ENCODE measurements at regions not wholly inside any gene's neighbourhood (a gene's known extent, or its start where the extent isn't known, plus 50 kb on each side); places are given as distances from the start of the nearest gene placed in this dataset.

DNA sequence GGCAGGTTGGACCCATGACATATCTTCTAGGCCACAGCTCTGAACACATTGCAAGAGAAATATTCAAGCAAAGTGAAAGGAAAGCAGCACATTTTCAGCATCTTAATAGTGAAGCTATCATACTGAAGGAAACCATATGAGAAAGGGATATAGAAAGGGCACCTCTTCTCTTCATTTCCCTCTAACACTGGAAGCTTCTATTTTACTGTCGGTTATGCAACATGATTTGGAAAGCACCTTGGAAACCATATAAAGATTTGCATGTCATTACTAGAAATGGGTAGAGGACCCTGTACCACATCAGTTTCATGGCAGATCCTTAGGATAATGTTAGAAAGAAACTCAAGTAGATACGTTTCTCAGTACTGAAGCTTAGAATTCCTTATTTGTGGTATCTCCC, 70.5 kb upstream of the HMGN3 start:
- no peak for DNase-seq (ENCODE audit: extremely low read depth in 1 of 4, low spot score in 3 of 4)
- no peaks in the 10 kb centered on the region for H3K9me1 ChIP-seq (ENCODE audit: control insufficient read depth, insufficient read depth, low read length)
- ChIA-PET POLR2A (interaction anchor here (0.6 to 1.3 kb wide), 2 partner anchors 13 to 66 kb away, joined by 3 to 4 read pairs; no protein-coding TSS in a partner anchor), CTCF (ENCODE audit: low intra/inter-chr PET ratio) (no interaction called here)
- no peak for TF ChIP-seq ZSCAN29 (IDR thresholded peaks at IDR 0.05)
- no peak for TF ChIP-seq CEBPG (CRISPR knock-in tag; IDR thresholded peaks at IDR 0.05)
- TF ChIP-seq CEBPG (tag; conservative IDR thresholded peaks at IDR 0.05 in 1 of 2, IDR thresholded peaks at IDR 0.05 in 1 of 2) = no peak
- no peak for TF ChIP-seq YBX1 (IDR thresholded peaks at IDR 0.05)
- TF ChIP-seq, protein P1, sequence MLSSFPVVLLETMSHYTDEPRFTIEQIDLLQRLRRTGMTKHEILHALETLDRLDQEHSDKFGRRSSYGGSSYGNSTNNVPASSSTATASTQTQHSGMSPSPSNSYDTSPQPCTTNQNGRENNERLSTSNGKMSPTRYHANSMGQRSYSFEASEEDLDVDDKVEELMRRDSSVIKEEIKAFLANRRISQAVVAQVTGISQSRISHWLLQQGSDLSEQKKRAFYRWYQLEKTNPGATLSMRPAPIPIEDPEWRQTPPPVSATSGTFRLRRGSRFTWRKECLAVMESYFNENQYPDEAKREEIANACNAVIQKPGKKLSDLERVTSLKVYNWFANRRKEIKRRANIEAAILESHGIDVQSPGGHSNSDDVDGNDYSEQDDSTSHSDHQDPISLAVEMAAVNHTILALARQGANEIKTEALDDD (IDR thresholded peaks at IDR 0.05) = no peak
- TF ChIP-seq KHSRP (IDR thresholded peaks at IDR 0.05) = no peak
- no peak for TF ChIP-seq PYGO2 (tag; IDR thresholded peaks at IDR 0.05)
- TF ChIP-seq ESRRB (CRISPR knock-in tag; IDR thresholded peaks at IDR 0.05; ENCODE audit: borderline replicate concordance) = no peak
- no peak for TF ChIP-seq TEAD2 (tag; IDR thresholded peaks at IDR 0.05)
- no peak for TF ChIP-seq U2AF1 (optimal IDR thresholded peaks at IDR 0.05; ENCODE audit: low read depth, low read length)
- TF ChIP-seq, protein P2, sequence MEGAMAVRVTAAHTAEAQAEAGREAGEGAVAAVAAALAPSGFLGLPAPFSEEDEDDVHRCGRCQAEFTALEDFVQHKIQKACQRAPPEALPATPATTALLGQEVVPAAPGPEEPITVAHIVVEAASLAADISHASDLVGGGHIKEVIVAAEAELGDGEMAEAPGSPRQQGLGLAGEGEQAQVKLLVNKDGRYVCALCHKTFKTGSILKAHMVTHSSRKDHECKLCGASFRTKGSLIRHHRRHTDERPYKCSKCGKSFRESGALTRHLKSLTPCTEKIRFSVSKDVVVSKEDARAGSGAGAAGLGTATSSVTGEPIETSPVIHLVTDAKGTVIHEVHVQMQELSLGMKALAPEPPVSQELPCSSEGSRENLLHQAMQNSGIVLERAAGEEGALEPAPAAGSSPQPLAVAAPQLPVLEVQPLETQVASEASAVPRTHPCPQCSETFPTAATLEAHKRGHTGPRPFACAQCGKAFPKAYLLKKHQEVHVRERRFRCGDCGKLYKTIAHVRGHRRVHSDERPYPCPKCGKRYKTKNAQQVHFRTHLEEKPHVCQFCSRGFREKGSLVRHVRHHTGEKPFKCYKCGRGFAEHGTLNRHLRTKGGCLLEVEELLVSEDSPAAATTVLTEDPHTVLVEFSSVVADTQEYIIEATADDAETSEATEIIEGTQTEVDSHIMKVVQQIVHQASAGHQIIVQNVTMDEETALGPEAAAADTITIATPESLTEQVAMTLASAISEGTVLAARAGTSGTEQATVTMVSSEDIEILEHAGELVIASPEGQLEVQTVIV (CRISPR knock-in tag; IDR thresholded peaks at IDR 0.05; ENCODE audit: borderline replicate concordance) = no peak
- no peak for TF ChIP-seq C11orf30 (IDR thresholded peaks at IDR 0.05; ENCODE audit: low read depth)
- TF ChIP-seq PURB (CRISPR knock-in tag; IDR thresholded peaks at IDR 0.05; ENCODE audit: low read depth) = no peak
- TF ChIP-seq ZFP36 (IDR thresholded peaks at IDR 0.05; ENCODE audit: low read depth, low read length, partially characterized antibody) = no peak
- no peak for TF ChIP-seq PHTF2 (CRISPR knock-in tag; IDR thresholded peaks at IDR 0.05)
- no peak for TF ChIP-seq ARID1B (IDR thresholded peaks at IDR 0.05)
- TF ChIP-seq TEAD4 (IDR thresholded peaks at IDR 0.05; ENCODE audit: low read length) = no peak
- TF ChIP-seq TEAD4 (CRISPR knock-in tag; IDR thresholded peaks at IDR 0.05; ENCODE audit: borderline replicate concordance) = no peak
- no peak for TF ChIP-seq SRF (CRISPR knock-in tag; IDR thresholded peaks at IDR 0.05)
- no peak for TF ChIP-seq ZNF384 (IDR thresholded peaks at IDR 0.05; ENCODE audit: low read depth, low read length)
- no TSS peak for BruUV-seq (replicated peaks)
- FAIRE-seq = no peak
- no peak overlapping the region for H2AFZ ChIP-seq (ENCODE audit: low read depth, low read length)
- H4K20me1 ChIP-seq (replicated peaks; ENCODE audit: control insufficient read depth, insufficient read depth, low read length) = no peaks in the 10 kb centered on the region
- no peak overlapping the region for H3K9ac ChIP-seq (ENCODE audit: insufficient read depth in 1 of 2, low read depth in 2 of 2, low read length in 2 of 2)
- no peak for ATAC-seq
- H3K4me3 ChIP-seq = no peak overlapping the region
- no peaks in the 10 kb centered on the region for H3K79me2 ChIP-seq (ENCODE audit: control insufficient read depth, insufficient read depth, low read length)
- H3K4me1 ChIP-seq (replicated peaks in 1 of 2; ENCODE audit: control insufficient read depth in 2 of 2, insufficient read depth in 2 of 2, low read length in 2 of 2) = no peaks in the 10 kb centered on the region
- 0% methylated on average over 2 of the region's 2 CpGs for WGBS (ENCODE audit: insufficient coverage, low coverage, missing lambda C conversion rate)
- no peaks in the 10 kb centered on the region for H3K9me3 ChIP-seq (replicated peaks; ENCODE audit: control insufficient read depth, insufficient read depth, low read depth, low read length)
- H3K4me2 ChIP-seq (ENCODE audit: insufficient read depth, low read length) = no peak overlapping the region
- peaks cover 0 to 10% of the 10 kb centered on the region in 2 experiments; a peak in 2 of 5 replicates for H3K27me3 ChIP-seq (ENCODE audit: control insufficient read depth in 2 of 2, insufficient read depth in 2 of 2, low read length in 2 of 2)
- H3K27ac ChIP-seq (ENCODE audit: extremely low read depth, low read depth, low read length) = no peak overlapping the region
- H3K36me3 ChIP-seq (ENCODE audit: control insufficient read depth, insufficient read depth, low read length) = no peaks in the 10 kb centered on the region
- intact Hi-C loops (cut with micrococcal nuclease) (no loop called here), in situ Hi-C loops (cut with MboI) (no loop called here)

Data from K562 (cell line).